Esophagus squamous epithelium (tissue), 4 donors: ENCODE measurements at regions not wholly inside any gene's neighbourhood (a gene's known extent, or its start where the extent isn't known, plus 50 kb on each side); places are given as distances from the start of the nearest gene placed in this dataset.

Experiments used
- CTCF ChIP-seq, 6 experiments: fragments of 450-650 bp in 4 of 6; fragments of 200-600 bp in 2 of 6; sonication (generic) in 2 of 6; IDR thresholded peaks; one replicate each; pipeline ENCODE4 v1.5.1; 2016 to 2019; ENCODE audit warnings: antibody characterized with exemption in 6 of 6, mild to moderate bottlenecking in 4 of 6, moderate library complexity in 4 of 6
- POLR2A ChIP-seq, 4 donors: fragments of 450-650 bp; IDR thresholded peaks; one replicate each; pipeline ENCODE4 v1.6.1; 2017; ENCODE audit warnings: antibody characterized with exemption in 4 of 4, mild to moderate bottlenecking in 4 of 4, moderate library complexity in 3 of 4

- TF ChIP-seq CTCF (IDR thresholded peaks at IDR 0.05) (no peak), POLR2A (IDR thresholded peaks at IDR 0.05) (no peak)
These were observed 312.1 kb upstream of the TGFBR2 start for GRCh38 chr3:30294241-30294667.
